ENCODE measurements at regions not wholly inside any gene's neighbourhood (a gene's known extent, or its start where the extent isn't known, plus 50 kb on each side); places are given as distances from the start of the nearest gene placed in this dataset.

DNA sequence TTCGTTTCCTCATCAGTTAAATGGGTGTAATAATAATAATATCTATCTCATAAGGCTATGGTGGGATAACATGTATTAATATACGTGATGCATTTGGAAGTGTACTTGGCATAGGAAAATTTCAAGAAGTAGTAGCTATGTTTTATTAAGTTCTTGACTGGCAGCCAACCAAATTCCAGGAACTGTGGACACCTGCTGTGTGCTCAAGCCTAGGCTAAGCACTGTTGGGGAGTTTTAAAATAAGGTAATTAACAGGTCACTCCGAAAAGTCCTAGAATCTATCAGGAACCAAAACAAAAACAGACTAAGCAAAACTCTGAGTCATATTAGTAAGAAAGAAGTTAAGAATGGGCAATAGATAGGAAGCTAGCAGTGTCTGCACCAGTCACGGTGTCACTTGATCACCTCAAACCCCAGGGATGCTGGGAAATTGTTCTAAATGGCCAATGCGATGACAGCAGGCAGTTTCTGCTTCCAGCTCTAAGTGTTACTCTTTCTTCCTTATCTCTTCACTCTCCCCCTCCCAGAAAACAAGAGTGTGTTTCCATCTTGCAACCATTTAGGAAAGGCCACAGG lies 92.0 kb upstream of the GDF10 start:
- TF ChIP-seq, protein P1, sequence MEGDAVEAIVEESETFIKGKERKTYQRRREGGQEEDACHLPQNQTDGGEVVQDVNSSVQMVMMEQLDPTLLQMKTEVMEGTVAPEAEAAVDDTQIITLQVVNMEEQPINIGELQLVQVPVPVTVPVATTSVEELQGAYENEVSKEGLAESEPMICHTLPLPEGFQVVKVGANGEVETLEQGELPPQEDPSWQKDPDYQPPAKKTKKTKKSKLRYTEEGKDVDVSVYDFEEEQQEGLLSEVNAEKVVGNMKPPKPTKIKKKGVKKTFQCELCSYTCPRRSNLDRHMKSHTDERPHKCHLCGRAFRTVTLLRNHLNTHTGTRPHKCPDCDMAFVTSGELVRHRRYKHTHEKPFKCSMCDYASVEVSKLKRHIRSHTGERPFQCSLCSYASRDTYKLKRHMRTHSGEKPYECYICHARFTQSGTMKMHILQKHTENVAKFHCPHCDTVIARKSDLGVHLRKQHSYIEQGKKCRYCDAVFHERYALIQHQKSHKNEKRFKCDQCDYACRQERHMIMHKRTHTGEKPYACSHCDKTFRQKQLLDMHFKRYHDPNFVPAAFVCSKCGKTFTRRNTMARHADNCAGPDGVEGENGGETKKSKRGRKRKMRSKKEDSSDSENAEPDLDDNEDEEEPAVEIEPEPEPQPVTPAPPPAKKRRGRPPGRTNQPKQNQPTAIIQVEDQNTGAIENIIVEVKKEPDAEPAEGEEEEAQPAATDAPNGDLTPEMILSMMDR (conservative IDR thresholded peaks at IDR 0.05 in 1 of 2, IDR thresholded peaks at IDR 0.05 in 1 of 2; ENCODE audit: low read depth in 1 of 2, low read length in 2 of 2): no peak
- TF ChIP-seq EZH2 (IDR thresholded peaks at IDR 0.05; ENCODE audit: low read length, missing control alignments): no peak

All from fibroblast of lung (primary cell).